ENCODE measurements at regions not wholly inside any gene's neighbourhood (a gene's known extent, or its start where the extent isn't known, plus 50 kb on each side); places are given as distances from the start of the nearest gene placed in this dataset.
A peak's percentile ranks its signal among the peaks of the same experiment; 100 is the strongest.

DNA sequence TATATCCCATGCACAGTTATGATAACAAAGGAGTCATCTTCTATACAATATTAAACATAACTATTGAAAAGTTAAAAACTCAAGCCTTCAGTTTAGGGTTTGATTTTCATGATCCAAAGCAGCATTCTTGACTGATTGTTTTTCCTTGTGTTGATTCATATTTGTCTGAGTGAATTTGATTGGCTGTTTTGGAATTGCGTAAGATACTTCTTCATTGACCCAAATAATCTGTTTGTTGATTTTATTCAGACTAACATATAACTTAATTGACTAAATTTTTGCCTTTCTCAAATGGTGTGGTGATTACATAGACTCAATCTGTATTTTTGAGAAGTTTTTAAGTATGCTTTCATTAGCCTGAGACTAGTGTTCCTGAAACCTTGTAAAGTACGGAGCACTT, 305.7 kb upstream of the TNP1 start:
- WGBS (ENCODE audit: low lambda C conversion rate, missing lambda C conversion rate) = 90% methylated on average over 2 of the region's 2 CpGs
- H3K9me3 ChIP-seq (ENCODE audit: low read depth) = no peaks in the 10 kb centered on the region
- no peak for TF ChIP-seq EZH2 (IDR thresholded peaks at IDR 0.05; ENCODE audit: borderline replicate concordance)
- TF ChIP-seq, protein P1, sequence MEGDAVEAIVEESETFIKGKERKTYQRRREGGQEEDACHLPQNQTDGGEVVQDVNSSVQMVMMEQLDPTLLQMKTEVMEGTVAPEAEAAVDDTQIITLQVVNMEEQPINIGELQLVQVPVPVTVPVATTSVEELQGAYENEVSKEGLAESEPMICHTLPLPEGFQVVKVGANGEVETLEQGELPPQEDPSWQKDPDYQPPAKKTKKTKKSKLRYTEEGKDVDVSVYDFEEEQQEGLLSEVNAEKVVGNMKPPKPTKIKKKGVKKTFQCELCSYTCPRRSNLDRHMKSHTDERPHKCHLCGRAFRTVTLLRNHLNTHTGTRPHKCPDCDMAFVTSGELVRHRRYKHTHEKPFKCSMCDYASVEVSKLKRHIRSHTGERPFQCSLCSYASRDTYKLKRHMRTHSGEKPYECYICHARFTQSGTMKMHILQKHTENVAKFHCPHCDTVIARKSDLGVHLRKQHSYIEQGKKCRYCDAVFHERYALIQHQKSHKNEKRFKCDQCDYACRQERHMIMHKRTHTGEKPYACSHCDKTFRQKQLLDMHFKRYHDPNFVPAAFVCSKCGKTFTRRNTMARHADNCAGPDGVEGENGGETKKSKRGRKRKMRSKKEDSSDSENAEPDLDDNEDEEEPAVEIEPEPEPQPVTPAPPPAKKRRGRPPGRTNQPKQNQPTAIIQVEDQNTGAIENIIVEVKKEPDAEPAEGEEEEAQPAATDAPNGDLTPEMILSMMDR (IDR thresholded peaks at IDR 0.05; ENCODE audit: poor library complexity) = no peak
- no peak for TF ChIP-seq EZH2phosphoT487 (IDR thresholded peaks at IDR 0.05; ENCODE audit: low read depth, severe bottlenecking, unreplicated experiment)

DNA sequence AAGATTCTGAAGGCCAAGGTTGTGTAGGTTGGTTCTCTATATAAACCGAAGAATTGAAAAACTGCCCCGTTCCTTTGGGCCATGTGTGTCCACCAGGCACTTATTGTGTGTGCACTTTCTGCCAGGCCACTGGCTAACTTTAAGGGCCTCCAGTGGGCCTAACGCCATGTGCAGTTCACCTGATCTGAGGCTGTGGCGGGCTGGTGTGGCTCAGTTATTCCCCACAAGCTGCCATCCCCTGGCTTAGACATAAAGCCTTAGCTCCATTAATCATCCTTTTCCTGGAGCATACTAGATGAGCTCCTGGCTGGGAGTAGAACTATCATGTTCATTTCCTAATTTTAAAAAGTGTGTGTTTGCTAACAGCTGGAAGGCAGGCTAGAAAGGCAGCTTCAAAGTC, 304.1 kb upstream of the TNP1 start:
- H3K9me2 ChIP-seq (replicated peaks; ENCODE audit: insufficient read depth) = no peaks in the 10 kb centered on the region
- H3K79me2 ChIP-seq = no peaks in the 10 kb centered on the region
- no peaks in the 10 kb centered on the region for H4K20me1 ChIP-seq (ENCODE audit: insufficient read depth, poor library complexity, severe bottlenecking)
- no peak overlapping the region for H3K4me3 ChIP-seq
- 94% methylated on average over 4 of the region's 4 CpGs for WGBS (ENCODE audit: low lambda C conversion rate, missing lambda C conversion rate)
- H3K4me2 ChIP-seq = no peak overlapping the region
- no peak overlapping the region for H2AFZ ChIP-seq
- no peaks in the 10 kb centered on the region for H3K9me3 ChIP-seq (ENCODE audit: low read depth)
- no peak overlapping the region for H3K27ac ChIP-seq
- no peaks in the 10 kb centered on the region for H3K4me1 ChIP-seq (ENCODE audit: insufficient read depth)
- DNase-seq (ENCODE audit: low spot score) = no peak
- TF ChIP-seq, protein P1 (IDR thresholded peaks at IDR 0.05; ENCODE audit: poor library complexity) = no peak
- no peak for TF ChIP-seq EZH2phosphoT487 (IDR thresholded peaks at IDR 0.05; ENCODE audit: low read depth, severe bottlenecking, unreplicated experiment)
- TF ChIP-seq EZH2 (IDR thresholded peaks at IDR 0.05; ENCODE audit: borderline replicate concordance) = no peak
- no peaks in the 10 kb centered on the region for H3K27me3 ChIP-seq
- no peaks in the 10 kb centered on the region for H3K36me3 ChIP-seq (replicated peaks; ENCODE audit: insufficient read depth, low read depth)

More for the DNA sequence above, 305.7 kb upstream of the TNP1 start:
- no peak for DNase-seq (ENCODE audit: low spot score)
- Histone ChIP-seq H3K4me3 (no peak overlapping the region), H3K27ac (no peak overlapping the region), H3K4me1 (ENCODE audit: insufficient read depth) (no peaks in the 10 kb centered on the region), H3K27me3 (no peaks in the 10 kb centered on the region), H3K79me2 (no peaks in the 10 kb centered on the region), H3K9me2 (replicated peaks; ENCODE audit: insufficient read depth) (no peaks in the 10 kb centered on the region), H3K4me2 (no peak overlapping the region), H2AFZ (no peak overlapping the region), H4K20me1 (ENCODE audit: insufficient read depth, poor library complexity, severe bottlenecking) (no peaks in the 10 kb centered on the region), H3K36me3 (replicated peaks; ENCODE audit: insufficient read depth, low read depth) (no peaks in the 10 kb centered on the region)

DNA sequence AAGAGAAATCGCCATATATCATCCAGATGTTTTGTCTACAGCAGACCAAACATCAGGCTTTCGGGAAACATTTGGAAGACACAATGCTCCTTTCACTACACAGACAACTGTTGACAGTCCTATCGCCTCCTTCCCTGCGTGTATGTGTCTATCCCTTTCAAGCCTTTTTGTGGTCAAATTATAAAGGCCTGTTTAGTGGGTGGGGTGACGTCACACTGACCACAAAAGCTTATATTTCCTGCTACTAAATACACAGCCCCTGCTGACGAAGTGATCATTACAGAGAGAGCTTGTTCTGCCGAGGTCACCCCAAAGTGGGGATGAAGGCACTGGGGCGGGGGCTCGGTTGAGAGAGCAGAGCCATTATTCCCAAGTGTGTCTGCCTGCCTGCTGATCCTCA, 302.7 kb upstream of the TNP1 start:
- TF ChIP-seq, protein P1 (IDR thresholded peaks at IDR 0.05; ENCODE audit: poor library complexity) = no peak
- no peak for TF ChIP-seq EZH2phosphoT487 (IDR thresholded peaks at IDR 0.05; ENCODE audit: low read depth, severe bottlenecking, unreplicated experiment)
- no peak for TF ChIP-seq EZH2 (IDR thresholded peaks at IDR 0.05; ENCODE audit: borderline replicate concordance)
- H3K4me2 ChIP-seq = no peak overlapping the region
- peak; percentile 30 for DNase-seq (ENCODE audit: low spot score)
- H3K4me3 ChIP-seq = no peak overlapping the region
- H3K27ac ChIP-seq = peak overlapping the region; percentile 28
- no peak overlapping the region for H2AFZ ChIP-seq
- H3K27me3 ChIP-seq = no peaks in the 10 kb centered on the region
- 60% methylated on average over 9 of the region's 9 CpGs for WGBS (ENCODE audit: low lambda C conversion rate, missing lambda C conversion rate)
- H4K20me1 ChIP-seq (ENCODE audit: insufficient read depth, poor library complexity, severe bottlenecking) = no peaks in the 10 kb centered on the region
- H3K9me3 ChIP-seq (ENCODE audit: low read depth) = no peaks in the 10 kb centered on the region
- no peaks in the 10 kb centered on the region for H3K4me1 ChIP-seq (ENCODE audit: insufficient read depth)
- H3K9me2 ChIP-seq (replicated peaks; ENCODE audit: insufficient read depth) = no peaks in the 10 kb centered on the region
- no peaks in the 10 kb centered on the region for H3K79me2 ChIP-seq
- H3K36me3 ChIP-seq (replicated peaks; ENCODE audit: insufficient read depth, low read depth) = no peaks in the 10 kb centered on the region
